Stimulated activated CD8-positive, alpha-beta memory T cell treated with anti-CD3 and anti-CD28 coated beads, Interleukin-7, amount 100 ng/mL, for 48 hours (primary cell): ENCODE measurements at regions not wholly inside any gene's neighbourhood (a gene's known extent, or its start where the extent isn't known, plus 50 kb on each side); places are given as distances from the start of the nearest gene placed in this dataset.
"Not testable (repeated sequence)": the region's sequence is repeated elsewhere in the genome, so short reads cannot be mapped to it uniquely, and the experiment has no call there.

Source experiments
- DNase-seq, 2 donors: peaks; one replicate each; pipeline ENCODE4 v3.0.0-alpha.2; 2020; ENCODE audit warnings: low read depth in 1 of 2; ENCODE audit errors: extremely low read depth in 1 of 2

GRCh38 chr10:130935897-130936550 lies 375.5 kb downstream of the TCERG1L start:
- DNase-seq: no peak

GRCh38 chr10:130936851-130937250 lies 374.7 kb downstream of the TCERG1L start:
- no peak for DNase-seq

GRCh38 chr10:130938051-130938450 lies 373.5 kb downstream of the TCERG1L start:
- DNase-seq: no peak

GRCh38 chr10:130938891-130939290 lies 372.6 kb downstream of the TCERG1L start:
- not testable (repeated sequence) for DNase-seq

- no peak for DNase-seq
Measured at GRCh38 chr10:130941886-130942285, 369.6 kb downstream of the TCERG1L start.

GRCh38 chr10:130952086-130952485 lies 359.4 kb downstream of the TCERG1L start:
- no peak for DNase-seq

- DNase-seq: no peak
Measured at GRCh38 chr10:130954326-130954905, 357.1 kb downstream of the TCERG1L start.

- DNase-seq: no peak
Measured at GRCh38 chr10:130956251-130956650, 355.3 kb downstream of the TCERG1L start.

GRCh38 chr10:130957423-130957822 lies 354.1 kb downstream of the TCERG1L start:
- no peak for DNase-seq

- no peak for DNase-seq
Measured at GRCh38 chr10:130958003-130958402, 353.5 kb downstream of the TCERG1L start.

- DNase-seq: no peak
Measured at GRCh38 chr10:130958981-130959751, 352.4 kb downstream of the TCERG1L start.

GRCh38 chr10:130959752-130960195 lies 351.7 kb downstream of the TCERG1L start:
- DNase-seq: no peak

- DNase-seq: no peak
Measured at GRCh38 chr10:130960531-130960930, 351.0 kb downstream of the TCERG1L start.

- no peak for DNase-seq
Measured at GRCh38 chr10:130961506-130962239, 349.8 kb downstream of the TCERG1L start.

- no peak for DNase-seq
Measured at GRCh38 chr10:130962240-130963051, 349.1 kb downstream of the TCERG1L start.

GRCh38 chr10:130963052-130963393 lies 348.5 kb downstream of the TCERG1L start:
- no peak for DNase-seq

- no peak for DNase-seq
Measured at GRCh38 chr10:130963786-130964522, 347.6 kb downstream of the TCERG1L start.

- DNase-seq: no peak
Measured at GRCh38 chr10:130964771-130965170, 346.8 kb downstream of the TCERG1L start.

GRCh38 chr10:130967161-130967560 lies 344.4 kb downstream of the TCERG1L start:
- DNase-seq: no peak

- no peak for DNase-seq
Measured at GRCh38 chr10:130967784-130968183, 343.7 kb downstream of the TCERG1L start.
